Activated CD8-positive, alpha-beta memory T cell treated with anti-CD3 and anti-CD28 coated beads for 4 hours (primary cell): ENCODE measurements at regions not wholly inside any gene's neighbourhood (a gene's known extent, or its start where the extent isn't known, plus 50 kb on each side); places are given as distances from the start of the nearest gene placed in this dataset.

ENCODE experiments used
- DNase-seq, 2 donors: peaks; one replicate each; pipeline ENCODE4 v3.0.0-alpha.2; 2020; ENCODE audit warnings: low read depth in 2 of 2

DNA sequence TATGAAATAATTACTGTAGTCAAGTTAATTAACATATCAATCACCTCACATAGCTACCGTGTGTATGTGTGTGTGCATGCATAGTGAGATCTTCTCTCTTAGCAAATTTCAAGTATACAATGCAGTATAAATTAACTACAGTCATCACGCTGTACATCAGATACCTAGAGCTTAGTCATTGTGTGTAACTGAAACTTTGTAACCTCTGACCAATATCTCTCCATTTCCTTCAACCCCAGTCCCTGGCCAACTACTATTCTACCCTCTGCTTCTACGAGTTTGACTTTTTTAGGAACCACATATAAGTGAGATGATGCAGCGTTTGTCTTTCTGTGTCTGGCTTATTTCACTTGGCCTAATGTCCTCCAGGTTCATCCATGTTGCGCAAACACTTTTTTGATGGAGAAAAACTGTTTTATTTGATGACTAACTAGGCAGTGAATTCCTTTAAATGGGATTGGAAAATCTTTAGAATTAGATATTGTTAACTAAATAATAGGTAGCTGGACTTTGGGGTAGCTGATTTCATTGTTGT, 459.5 kb downstream of the DHX35 start:
- DNase-seq: no peak

DNA sequence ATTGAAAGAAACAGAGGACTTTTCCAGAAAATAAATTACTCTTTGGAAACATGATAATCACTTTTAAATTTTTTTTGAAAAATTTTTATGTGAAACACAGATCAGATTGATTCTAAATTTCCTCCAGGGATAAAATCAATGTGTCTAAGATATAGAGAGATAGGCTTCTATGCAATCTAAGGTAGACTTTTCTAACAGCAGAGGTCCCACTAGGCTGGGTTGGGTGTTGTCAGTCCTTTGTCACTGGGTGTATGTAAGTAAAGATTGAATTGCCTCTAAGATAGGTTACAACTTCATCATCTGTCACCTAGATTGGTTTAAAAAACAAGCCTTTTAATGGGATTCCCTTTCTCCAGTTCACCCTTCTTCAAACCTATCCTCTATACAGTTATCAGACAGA, 449.9 kb downstream of the DHX35 start:
- DNase-seq: no peak

- DNase-seq: no peak
Observed at GRCh38 chr20:39399463-39399862, 437.3 kb downstream of the DHX35 start.

- DNase-seq: no peak
Observed at GRCh38 chr20:39398656-39399055, 436.5 kb downstream of the DHX35 start.

DNA sequence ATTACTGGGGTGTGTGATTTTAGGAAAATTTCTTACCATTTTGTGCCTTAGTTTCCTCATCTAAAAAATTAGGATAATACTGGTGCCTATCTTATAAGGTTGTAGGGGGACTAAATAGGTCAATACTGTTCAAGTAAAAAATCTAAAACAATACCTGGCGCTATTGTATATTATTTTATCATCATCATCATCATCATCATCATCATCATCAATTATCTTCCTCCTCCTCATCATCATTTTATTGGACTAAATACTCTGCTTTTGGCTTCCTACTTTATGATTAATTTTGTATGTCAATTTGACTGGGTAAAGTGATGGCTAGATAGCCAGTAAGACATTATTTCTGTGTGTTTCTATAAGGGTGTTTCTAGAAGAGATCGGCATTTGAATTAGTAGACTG, 435.5 kb downstream of the DHX35 start:
- no peak for DNase-seq

DNA sequence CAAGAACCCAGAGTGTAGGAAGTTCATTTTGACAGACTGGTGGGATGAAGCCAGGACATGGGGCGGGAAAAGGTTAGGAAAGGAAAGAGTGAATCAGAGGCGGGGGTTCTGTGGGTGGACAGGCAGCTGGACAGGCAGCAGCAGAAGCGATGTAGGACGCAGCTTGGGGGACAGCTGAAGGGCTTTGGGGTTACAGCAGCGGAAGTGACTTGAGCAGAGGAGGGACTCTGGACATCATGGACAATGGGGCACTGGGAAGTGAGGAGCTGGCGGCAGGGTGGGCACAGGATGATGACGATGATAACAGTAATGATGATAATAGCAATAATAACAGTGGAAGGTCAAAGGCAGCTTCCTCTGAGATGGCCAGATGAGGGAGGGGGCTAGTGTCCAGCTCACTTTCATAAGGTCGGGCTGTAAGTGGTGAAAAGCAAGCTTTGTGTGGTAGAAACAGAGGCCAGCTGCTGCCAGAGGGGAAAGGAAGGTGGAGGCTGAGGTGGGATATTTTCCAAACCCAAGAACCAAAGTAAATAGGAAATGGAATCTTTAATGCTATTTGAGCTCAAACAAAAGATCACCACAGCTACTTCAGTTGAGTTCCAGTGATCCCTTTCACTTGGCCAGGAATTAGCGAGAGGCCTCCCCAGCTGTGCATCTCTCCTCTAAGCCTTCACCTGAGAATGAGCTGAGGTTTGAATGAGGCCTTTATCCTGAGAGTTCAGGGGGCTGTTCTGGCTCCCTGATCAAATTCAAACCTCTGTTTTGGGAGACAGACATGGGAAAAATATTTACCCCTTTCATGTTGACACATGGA, 433.5 kb downstream of the DHX35 start:
- no peak for DNase-seq

- DNase-seq: no peak
Observed at GRCh38 chr20:39394461-39394860, 432.3 kb downstream of the DHX35 start.

GRCh38 chr20:39390186-39390585, 428.0 kb downstream of the DHX35 start:
- no peak for DNase-seq

DNA sequence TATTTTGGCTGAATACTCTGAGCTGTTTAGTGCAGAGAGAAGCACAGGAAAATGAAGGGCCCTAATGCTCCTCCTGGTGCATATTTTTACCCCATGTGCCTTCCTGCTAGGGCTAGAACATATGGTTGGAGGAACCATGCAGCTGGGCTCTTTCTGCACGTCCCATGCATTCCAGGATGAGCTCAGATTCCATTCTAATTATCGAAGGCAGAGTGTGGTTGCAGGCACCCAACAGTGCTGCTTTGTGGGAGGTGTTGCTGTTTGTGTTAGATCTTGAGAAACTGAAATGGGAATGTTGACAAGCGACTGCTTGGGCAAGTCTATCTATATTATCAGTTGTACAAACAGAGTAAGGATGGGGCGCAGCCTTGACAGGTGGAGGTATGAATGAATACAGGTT, 419.5 kb downstream of the DHX35 start:
- DNase-seq: no peak

DNA sequence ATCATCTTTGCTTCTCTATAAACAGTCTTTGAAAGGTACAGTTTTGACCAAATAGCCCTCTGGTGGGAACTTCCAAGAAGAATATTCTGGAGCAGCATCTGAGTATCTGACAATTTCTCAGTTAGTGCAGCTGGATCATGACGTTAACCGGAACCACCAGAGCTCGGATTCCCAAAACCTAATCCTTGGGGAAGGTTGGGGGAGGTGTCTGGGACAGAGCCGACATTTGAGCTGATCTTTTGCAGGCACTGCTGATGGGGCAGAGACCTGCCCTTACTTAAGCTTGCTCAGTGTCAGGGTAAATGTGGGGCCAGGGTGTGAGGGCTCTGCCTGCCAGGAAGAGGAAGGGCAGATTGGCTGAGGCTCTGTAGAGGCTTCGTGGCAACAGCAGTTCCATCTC, 416.6 kb downstream of the DHX35 start:
- no peak for DNase-seq

- DNase-seq: no peak
Observed at GRCh38 chr20:39376788-39377187, 414.6 kb downstream of the DHX35 start.

DNA sequence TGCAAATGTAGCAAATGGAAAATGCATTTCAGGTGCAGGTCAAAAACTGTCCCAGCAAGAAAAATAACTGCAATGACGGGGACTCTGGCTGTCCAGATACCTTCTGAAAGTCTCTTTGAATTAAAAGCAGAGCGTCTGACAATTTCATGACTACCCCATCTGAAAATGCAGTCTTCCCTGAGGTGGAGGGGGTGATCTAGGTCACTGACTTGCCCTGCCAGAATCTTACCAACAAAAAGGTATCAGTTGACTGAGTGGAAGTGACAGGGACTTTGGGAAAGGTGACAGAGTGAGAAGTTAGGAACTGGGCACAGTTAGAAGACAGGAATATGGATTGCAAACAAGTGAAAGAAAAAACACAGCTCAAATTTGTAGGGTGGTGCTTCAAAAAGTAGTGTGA, 402.2 kb downstream of the DHX35 start:
- DNase-seq: no peak

- no peak for DNase-seq
Observed at GRCh38 chr20:39359981-39360620, 398.0 kb downstream of the DHX35 start.

DNA sequence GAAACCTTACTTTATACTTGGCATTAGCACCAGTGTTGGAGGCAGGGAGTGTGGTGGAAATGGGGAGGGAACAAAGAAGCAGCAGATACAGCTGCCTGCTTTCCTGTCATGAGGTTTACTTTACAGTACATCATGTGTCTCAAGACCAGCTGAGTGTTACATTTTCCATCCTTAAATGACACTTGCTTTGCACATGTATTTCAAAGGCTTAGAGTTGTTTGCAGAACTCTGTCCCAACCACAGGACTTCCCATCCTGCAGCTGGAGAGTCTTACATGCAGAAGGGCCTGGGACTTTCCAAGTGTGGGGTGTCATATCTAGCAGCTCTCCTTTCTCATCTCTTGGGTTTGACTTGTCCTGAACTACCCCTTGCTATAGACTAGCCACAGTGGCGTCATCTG, 395.9 kb downstream of the DHX35 start:
- DNase-seq: no peak

DNA sequence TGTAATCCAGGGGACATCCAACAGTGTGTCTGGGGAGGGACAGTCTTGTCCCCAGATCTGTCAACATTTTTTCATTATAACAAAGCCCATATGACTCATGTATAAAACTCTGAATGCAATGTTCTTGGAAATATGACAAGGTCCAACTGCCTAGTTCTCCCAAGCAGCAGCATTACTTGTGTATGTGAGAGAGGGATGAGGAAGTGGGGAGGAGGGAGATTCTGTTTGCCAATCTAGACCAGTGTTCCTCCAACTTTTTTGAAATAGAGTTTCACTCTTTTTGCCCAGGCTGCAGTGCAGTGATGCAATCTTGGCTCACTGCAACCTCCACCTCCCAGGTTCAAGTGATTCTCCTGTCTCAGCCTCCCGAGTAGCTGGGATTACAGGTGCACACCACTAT, 394.8 kb downstream of the DHX35 start:
- DNase-seq: no peak

GRCh38 chr20:39349240-39349639, 387.1 kb downstream of the DHX35 start:
- no peak for DNase-seq

GRCh38 chr20:39347626-39348025, 385.5 kb downstream of the DHX35 start:
- no peak for DNase-seq

- DNase-seq: no peak
Observed at GRCh38 chr20:39342463-39342862, 380.3 kb downstream of the DHX35 start.

- no peak for DNase-seq
Observed at GRCh38 chr20:39338469-39339376, 376.6 kb downstream of the DHX35 start.

DNA sequence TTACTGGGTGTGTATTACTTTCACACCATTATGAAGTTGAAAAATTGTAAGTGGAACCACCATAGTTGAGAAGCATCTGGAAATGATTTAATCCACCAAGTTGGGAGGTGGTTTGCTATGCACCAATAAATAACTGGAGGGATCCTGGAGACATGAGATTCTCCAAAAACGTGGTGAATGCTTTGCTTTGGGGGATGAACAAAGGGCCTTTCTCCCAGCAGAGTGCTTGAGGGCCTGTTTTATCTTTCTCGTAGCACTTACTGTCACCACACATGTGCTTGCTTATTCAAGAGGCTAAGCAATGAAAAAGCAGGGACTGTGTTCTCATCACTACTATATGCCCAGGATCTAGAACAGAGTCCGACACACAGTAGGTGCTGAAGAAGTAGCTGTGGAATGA, 371.1 kb downstream of the DHX35 start:
- no peak for DNase-seq

GRCh38 chr20:39328347-39328746, 366.2 kb downstream of the DHX35 start:
- no peak for DNase-seq

GRCh38 chr20:39326050-39326449, 363.9 kb downstream of the DHX35 start:
- DNase-seq: no peak
